ENCODE measurements at regions not wholly inside any gene's neighbourhood (a gene's known extent, or its start where the extent isn't known, plus 50 kb on each side); places are given as distances from the start of the nearest gene placed in this dataset.
A peak's percentile ranks its signal among the peaks of the same experiment; 100 is the strongest.

DNA sequence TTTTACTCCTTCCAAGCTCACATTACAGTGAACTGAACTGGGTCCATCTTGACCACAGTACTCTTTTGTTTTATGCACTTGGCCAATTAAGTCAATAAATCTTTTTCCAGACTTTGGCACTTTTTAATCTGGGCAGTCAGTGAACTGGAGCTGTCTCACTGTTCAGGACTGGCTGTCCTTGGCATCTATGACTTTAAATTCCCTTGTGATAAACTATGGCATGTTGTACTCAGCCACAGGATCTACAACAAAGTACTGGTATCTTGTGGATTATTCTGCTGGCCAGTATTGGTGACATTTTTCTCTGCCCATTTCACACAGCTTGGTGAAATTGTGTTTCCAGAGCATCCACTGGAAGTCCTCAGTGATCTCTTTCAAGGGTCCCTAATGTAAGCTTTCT is 1144.8 kb upstream of the SEMA6A start:
- Mint-ChIP-seq H3K4me1 (ENCODE audit: insufficient read depth, unreplicated experiment) (no peaks in the 10 kb centered on the region), H3K9me3 (ENCODE audit: unreplicated experiment) (peaks cover 6% of the 10 kb centered on the region)

DNA sequence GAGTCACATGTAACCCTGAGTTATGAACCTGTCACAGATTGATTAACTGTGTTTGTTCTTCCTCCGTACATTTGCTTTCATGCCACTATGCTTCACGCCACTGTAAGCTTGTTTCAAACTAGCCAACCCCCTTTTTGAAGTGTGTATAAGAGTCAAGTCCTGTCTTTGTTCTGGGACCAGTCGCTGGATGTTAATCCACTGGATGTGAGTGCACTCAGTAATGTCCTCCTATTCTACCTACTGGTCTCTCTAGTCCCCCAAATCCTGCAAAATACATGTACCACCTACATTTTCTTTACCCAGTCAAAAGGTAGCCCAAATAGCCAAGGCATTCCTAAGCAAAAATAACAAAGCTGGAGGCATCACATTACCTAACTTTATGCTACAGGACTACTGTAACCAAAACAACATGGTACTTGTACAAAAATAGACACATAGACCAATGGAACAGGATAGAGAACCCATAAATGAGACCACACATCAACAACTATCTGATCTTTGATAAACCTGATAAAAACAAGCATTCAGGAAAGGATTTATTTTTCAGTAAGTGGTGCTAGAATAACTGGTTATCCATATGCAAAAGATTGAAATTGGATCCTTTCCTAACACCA is 1139.1 kb upstream of the SEMA6A start:
- Mint-ChIP-seq H3K36me3 (ENCODE audit: insufficient read depth, unreplicated experiment) (no peaks in the 10 kb centered on the region), H3K4me3 (ENCODE audit: unreplicated experiment) (no peak overlapping the region), H3K27me3 (ENCODE audit: insufficient read depth, unreplicated experiment) (no peaks in the 10 kb centered on the region), H3K4me1 (ENCODE audit: insufficient read depth, unreplicated experiment) (no peaks in the 10 kb centered on the region), H3K27ac (ENCODE audit: low read depth, unreplicated experiment) (no peak overlapping the region), H3K9me3 (ENCODE audit: unreplicated experiment) (peaks cover 32% of the 10 kb centered on the region)
- POLR2A ChIA-PET: no interaction called here
- intact Hi-C loops (cut with micrococcal nuclease): no loop called here
- TF ChIP-seq, protein P1, sequence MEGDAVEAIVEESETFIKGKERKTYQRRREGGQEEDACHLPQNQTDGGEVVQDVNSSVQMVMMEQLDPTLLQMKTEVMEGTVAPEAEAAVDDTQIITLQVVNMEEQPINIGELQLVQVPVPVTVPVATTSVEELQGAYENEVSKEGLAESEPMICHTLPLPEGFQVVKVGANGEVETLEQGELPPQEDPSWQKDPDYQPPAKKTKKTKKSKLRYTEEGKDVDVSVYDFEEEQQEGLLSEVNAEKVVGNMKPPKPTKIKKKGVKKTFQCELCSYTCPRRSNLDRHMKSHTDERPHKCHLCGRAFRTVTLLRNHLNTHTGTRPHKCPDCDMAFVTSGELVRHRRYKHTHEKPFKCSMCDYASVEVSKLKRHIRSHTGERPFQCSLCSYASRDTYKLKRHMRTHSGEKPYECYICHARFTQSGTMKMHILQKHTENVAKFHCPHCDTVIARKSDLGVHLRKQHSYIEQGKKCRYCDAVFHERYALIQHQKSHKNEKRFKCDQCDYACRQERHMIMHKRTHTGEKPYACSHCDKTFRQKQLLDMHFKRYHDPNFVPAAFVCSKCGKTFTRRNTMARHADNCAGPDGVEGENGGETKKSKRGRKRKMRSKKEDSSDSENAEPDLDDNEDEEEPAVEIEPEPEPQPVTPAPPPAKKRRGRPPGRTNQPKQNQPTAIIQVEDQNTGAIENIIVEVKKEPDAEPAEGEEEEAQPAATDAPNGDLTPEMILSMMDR (IDR thresholded peaks at IDR 0.05; ENCODE audit: unreplicated experiment): no peak
- DNase-seq (ENCODE audit: unreplicated experiment): peak; percentile 20
- BruUV-seq (replicated peaks): no TSS peak
- CTCF ChIA-PET: interaction anchor here (0.8 to 1.0 kb wide), 2 partner anchors 612 to 897 kb away, joined by 4 to 6 read pairs; no protein-coding TSS in a partner anchor

More for the DNA sequence above, 1144.8 kb upstream of the SEMA6A start:
- Mint-ChIP-seq H3K27me3 (ENCODE audit: insufficient read depth, unreplicated experiment) (no peaks in the 10 kb centered on the region), H3K4me3 (ENCODE audit: unreplicated experiment) (no peak overlapping the region), H3K36me3 (ENCODE audit: insufficient read depth, unreplicated experiment) (no peaks in the 10 kb centered on the region), H3K27ac (ENCODE audit: low read depth, unreplicated experiment) (no peak overlapping the region)
- TF ChIP-seq, protein P1 (IDR thresholded peaks at IDR 0.05; ENCODE audit: unreplicated experiment): no peak
- no peak for DNase-seq (ENCODE audit: unreplicated experiment)
- ChIA-PET POLR2A (no interaction called here), CTCF (interaction anchor here (0.6 kb wide), 1 partner anchor 1229 kb away, joined by 3 read pairs; no protein-coding TSS in a partner anchor)
- intact Hi-C loops (cut with micrococcal nuclease): no loop called here
- BruUV-seq (replicated peaks): no TSS peak

DNA sequence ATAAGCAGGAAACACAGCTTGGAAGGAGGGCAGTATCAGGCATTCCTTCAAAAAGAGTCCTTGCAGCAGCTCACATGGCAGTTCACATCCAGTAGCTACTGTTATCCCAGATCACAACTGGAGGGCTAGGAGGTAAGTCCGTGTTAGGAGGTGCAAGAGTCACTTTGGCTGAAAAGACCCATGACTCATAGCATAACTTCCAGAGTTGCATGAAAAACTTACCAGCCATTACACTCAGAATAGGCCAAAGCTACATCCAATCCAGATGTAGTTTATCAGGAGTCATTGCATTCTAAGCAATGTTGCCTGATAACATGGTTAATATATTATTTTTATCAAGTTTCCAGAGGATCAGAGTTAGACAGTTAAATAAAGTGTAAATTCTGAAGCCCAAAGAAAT is 1126.4 kb upstream of the SEMA6A start:
- peaks cover 5% of the 10 kb centered on the region for H3K4me1 Mint-ChIP-seq (ENCODE audit: insufficient read depth, unreplicated experiment)
- H3K4me3 Mint-ChIP-seq (ENCODE audit: unreplicated experiment): no peak overlapping the region
- no peaks in the 10 kb centered on the region for H3K36me3 Mint-ChIP-seq (ENCODE audit: insufficient read depth, unreplicated experiment)
- DNase-seq (ENCODE audit: unreplicated experiment): peak; percentile 8
- peaks cover 16% of the 10 kb centered on the region for H3K9me3 Mint-ChIP-seq (ENCODE audit: unreplicated experiment)
- CTCF ChIA-PET: interaction anchor here (0.6 kb wide), 1 partner anchor 1126 kb away, joined by 3 read pairs; no protein-coding TSS in a partner anchor
- POLR2A ChIA-PET: interaction anchor here (0.7 kb wide), 1 partner anchor 241 kb away, joined by 3 read pairs; no protein-coding TSS in a partner anchor
- TF ChIP-seq, protein P1 (IDR thresholded peaks at IDR 0.05; ENCODE audit: unreplicated experiment): no peak
- intact Hi-C loops (cut with micrococcal nuclease): no loop called here
- no TSS peak for BruUV-seq (replicated peaks)
- no peaks in the 10 kb centered on the region for H3K27me3 Mint-ChIP-seq (ENCODE audit: insufficient read depth, unreplicated experiment)
- H3K27ac Mint-ChIP-seq (ENCODE audit: low read depth, unreplicated experiment): no peak overlapping the region

DNA sequence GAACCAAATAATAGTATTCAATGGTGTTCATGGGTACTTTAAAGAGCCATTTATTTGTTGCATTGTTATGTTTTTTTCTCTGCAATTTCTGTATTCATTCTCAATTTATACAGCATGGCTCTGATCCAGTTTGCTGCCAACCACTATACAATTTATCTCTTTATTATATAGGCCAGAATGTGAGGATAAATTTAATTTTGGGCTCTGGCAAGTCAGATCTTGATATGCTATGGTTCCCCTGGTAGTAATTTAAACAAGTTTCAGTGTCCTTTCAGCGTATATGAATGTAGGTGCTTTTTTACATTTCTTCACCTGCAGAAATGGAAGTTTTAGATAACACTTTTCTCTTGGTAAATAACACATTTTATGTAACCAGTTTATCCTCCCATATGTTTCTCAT is 1118.0 kb upstream of the SEMA6A start:
- H3K36me3 Mint-ChIP-seq (ENCODE audit: insufficient read depth, unreplicated experiment): no peaks in the 10 kb centered on the region
- TF ChIP-seq, protein P1 (IDR thresholded peaks at IDR 0.05; ENCODE audit: unreplicated experiment): no peak
- no peaks in the 10 kb centered on the region for H3K4me1 Mint-ChIP-seq (ENCODE audit: insufficient read depth, unreplicated experiment)
- no peaks in the 10 kb centered on the region for H3K27me3 Mint-ChIP-seq (ENCODE audit: insufficient read depth, unreplicated experiment)
- ChIA-PET CTCF (no interaction called here), POLR2A (no interaction called here)
- H3K9me3 Mint-ChIP-seq (ENCODE audit: unreplicated experiment): peaks cover 8% of the 10 kb centered on the region
- no peak for DNase-seq (ENCODE audit: unreplicated experiment)
- intact Hi-C loops (cut with micrococcal nuclease): no loop called here
- BruUV-seq (replicated peaks): no TSS peak
- H3K4me3 Mint-ChIP-seq (ENCODE audit: unreplicated experiment): no peak overlapping the region
- no peak overlapping the region for H3K27ac Mint-ChIP-seq (ENCODE audit: low read depth, unreplicated experiment)
